SKM-1 (cell line): ENCODE measurements at regions not wholly inside any gene's neighbourhood (a gene's known extent, or its start where the extent isn't known, plus 50 kb on each side); places are given as distances from the start of the nearest gene placed in this dataset.
"Not testable (repeated sequence)": the region's sequence is repeated elsewhere in the genome, so short reads cannot be mapped to it uniquely, and the experiment has no call there.

Experiments used
- DNase-seq: peaks from one replicate; lab custom pipeline; 2025; ENCODE audit not compliant: unreplicated experiment; lab: John Stamatoyannopoulos, UW

DNA sequence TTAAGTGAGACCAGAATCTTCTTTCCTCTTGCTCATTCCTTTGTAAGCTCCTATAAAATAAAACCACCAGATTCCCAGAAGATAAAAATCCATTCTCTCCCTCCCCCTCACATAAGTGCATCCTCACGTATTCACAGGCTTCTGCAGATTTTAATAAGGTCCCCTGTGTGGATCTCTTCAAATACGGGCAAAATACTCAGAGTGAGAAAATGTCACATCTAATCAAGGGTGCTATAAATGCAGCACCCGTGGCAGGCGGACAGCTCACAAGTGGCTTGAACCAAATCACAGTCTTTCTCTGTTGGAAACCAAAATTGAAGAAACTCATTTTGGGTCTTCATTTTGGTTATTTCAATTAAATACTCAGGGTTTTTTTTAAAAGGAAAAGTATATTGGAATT is 212.9 kb upstream of the CMC1 start:
- no peak for DNase-seq

DNA sequence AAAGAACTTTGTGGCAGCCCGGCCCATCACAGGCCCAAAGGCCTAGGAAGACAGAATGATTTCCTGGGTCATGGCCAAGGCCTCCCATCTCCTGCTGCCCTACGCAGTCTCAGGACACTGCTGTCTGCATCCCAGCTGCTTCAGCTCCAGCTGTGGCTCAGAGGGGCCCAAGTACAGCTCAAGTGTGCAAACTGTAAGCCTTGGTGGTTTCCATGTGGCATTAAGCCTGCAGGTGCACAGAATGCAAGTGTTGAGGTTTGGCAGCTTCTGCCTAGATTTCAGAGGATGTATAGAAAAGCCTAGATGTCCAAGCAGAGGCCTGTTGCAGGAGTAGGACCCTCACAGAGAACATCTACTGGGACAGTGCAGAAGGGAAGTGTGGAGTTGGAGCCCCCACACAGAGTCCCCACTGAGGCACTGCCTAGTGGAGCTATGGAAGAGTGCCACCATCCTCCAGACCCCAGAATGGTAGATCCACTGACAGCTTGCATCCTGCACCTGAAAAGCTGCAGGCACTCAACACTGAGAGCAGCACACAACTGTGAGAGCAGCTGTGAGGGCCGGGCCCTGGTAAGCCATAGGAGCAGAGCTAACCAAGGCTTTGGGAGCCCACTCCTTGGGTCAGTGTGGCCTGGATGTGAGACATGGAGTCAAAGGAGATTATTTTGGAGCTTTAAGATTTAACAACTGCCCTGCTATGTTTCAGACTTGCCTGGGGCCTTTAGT is 208.2 kb upstream of the CMC1 start:
- DNase-seq, result no peak

DNA sequence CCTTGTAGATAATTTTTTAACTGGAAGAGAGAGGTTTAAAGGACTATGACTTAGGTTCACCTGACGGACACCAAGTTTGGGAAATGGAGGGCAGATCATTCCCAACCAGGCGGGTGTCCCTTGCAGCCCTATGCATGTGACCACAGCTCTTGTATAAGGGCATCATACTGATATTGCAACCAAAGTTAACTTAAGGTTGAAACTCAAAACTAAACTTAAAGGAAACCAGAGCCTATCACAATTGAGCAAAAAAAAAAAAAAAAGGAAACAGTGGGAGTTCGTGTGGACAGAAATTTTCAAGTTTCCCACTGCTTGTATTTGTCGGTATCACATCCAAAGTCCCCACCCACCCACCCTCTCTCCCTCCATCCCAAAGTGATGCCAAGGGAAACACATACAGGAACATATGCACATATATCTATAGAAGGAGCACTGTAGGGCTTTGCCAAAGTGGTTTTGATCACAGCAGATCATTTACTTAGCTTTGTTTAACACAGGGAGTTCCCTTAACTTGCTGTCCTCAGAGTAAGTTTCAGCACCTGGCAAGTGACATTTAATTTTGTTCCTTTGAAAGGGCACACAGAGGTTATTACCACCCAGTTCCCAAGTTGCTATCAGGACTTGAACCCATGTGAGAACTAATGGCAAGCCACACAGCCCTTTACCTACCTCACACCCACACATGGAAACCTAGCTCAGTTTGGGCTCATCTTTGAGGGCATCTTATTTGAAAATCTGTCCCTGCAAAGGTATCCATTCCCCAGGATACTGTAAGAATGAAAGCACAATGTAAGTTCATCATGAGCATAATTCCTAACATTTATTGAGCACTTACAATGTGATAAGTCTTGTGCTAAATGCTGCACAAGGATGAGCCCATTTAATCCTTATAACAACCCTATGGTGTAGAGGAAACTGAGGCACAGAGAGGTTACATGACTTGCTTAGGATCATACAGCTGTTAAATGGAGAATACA is 204.5 kb upstream of the CMC1 start:
- no peak for DNase-seq

DNA sequence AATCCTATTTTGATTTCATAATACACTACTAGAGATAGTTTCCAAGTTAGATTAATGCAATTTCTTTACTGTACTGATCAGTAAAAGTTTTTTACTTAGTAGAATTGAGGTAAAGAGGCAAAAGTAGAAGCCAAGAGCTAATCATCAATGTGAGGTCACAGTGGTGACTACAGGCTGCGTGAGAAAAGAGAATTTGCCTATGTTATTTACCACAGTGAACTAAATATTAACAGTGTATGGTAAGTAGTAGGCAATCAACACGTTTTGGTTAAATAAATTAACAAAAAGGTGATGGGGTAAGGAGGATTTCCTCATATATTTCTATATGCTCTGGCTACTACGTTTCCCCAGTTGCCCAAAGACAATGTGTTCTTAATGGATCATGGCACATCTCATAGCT is 202.2 kb upstream of the CMC1 start:
- DNase-seq, result no peak

DNA sequence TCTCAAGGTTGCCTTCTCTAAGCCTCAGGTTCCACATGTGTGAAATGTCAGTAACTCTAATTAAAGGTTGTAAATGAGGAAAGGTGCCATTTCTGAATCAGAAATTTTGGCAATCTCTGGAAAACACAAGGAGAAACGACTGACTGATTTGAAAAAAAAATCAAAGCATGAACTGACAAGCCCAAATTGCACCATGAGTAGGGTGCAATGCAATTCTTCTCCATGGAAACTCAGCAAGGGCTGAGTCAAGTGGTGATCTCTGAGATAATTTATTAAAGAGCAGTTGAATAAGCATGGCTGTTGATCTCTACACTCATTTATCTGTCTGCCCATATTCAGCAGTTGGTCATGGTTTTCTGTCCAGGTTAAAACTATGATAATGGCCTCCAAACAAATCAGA is 201.6 kb upstream of the CMC1 start:
- no peak for DNase-seq

DNA sequence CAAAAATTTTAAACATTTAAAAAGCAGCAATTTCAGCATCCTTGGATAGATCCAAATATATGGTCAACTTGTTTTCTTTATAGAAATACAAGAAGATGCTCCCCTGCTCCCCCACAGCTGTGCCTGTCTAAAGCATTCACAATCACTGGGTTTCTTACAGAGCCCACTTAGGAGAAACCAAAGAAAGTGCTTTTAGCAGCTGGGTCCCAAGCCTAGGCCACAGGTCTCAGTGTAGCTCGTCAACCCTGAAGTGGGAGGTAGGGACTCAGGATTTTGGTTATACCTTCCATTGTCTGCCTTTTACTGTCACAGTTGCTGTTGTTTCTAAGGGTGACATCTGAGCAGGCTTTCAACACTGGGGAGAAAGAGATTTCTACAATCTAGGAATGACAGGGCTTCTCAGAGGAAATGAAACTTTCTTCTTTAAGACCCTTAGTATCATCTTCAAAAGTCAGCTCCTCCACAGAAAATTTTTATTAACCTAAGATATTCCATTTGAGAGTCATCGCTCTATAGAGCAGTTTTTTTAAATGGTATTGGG is 199.3 kb upstream of the CMC1 start:
- DNase-seq, result no peak

DNA sequence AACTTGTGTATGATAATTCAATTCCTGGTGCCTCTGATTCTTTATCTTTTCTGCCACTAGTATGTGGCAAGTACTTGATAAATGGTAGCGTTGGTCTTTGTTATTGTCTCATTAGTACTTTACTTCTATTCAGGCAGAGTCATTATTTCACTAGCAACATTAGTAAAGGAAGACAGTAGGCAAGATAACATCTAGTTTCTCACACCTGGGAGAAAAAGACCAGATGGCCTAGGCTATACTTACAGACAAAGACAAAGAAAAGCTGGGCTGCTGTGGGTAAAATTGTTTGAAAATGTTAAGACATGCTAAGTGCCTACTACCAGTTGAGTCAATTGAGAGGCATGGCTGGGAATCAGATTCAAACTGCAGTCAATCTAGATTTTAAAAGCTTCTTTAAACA is 198.7 kb upstream of the CMC1 start:
- DNase-seq, result no peak

DNA sequence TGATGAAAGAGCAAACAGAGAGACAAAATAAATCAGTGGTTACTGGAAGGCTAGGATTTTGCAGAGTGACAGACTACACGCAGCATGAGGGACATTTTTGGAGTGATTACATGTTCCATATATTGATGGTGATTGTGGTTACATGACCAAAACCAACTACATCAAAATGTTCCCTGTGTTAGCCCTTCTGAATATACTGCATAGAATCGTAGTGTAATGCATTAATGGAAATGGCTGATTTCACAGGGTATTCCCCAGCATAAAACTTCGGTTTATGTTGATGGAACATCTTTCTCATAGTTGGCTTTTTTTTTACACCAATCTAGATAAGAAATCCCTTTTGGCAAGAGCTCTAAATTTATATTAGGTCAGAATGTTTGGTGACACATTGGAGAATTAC is 191.3 kb upstream of the CMC1 start:
- DNase-seq, result no peak

DNA sequence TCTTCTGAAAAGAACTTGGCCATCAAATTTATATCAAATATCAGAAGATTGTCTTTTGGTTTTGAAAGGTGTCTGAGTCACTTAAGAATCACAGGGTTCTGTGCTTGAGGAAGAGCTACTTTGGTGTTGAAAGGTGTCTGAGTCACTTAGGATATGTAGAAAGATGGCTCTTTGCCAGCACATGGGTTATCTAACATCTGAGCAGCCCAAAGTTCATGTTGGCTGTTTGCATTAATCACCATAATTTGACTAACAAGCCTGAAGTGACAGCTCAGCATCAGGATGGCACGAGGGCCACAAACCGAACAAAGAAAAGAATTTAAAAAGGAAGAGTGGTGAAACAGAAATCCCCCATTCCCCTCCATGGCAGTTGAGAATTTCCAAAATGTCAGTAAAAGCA is 190.5 kb upstream of the CMC1 start:
- DNase-seq, result no peak

DNA sequence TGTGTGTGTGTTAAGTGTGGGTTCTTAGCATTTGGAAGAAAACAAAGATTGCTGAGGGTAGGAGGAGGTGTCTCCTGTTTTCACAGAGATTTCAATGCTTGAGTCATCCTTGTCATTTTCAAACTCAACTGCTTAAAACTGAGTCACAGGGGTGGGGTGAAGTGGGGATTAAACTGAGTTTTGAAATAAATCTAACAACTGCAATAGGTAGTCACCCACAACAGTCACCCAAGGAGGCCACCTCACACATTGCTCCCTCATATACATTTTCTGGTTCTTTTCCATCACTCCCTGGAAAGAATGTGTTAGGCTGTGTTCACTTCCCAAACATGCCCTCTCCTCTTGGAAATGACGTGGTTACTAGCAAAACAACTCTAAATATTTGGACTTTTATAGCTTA is 187.7 kb upstream of the CMC1 start:
- no peak for DNase-seq

DNA sequence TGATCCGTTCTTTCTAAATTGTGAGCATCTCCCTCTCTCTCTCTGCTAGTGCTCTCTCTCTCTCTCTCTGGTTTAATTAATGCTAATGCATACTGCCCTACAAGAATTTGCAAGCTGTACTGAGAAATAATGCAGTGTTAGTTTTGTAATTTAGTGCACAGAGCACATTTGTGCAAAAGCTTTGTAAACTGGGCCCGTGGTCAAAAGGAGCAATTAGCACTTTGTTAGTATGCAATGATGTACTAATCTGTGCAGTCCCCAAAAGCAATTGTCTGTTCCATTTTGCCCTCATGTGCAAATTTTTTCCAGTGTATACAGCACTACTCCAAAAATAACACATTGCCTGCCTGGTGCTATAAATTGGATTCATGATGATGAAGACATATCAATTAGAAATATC is 184.6 kb upstream of the CMC1 start:
- no peak for DNase-seq

DNA sequence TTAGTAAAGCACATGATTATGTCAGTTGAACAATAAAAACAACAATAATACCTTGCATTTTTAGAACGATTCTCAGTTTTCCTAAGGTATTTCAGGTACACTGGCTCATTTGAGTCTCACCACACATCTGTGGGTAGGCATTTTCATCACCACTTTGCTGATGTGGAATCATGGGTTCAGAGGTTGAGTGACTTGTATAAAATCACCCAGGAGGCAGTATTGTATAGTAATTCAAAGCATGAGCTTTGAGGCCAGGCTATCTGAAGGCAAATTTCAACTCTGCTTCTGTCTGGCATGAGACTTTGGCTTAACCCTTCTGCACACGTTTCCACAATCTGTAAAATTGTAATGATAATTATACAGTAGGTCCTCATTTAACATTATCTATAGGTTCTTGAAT is 183.9 kb upstream of the CMC1 start:
- DNase-seq, result no peak

DNA sequence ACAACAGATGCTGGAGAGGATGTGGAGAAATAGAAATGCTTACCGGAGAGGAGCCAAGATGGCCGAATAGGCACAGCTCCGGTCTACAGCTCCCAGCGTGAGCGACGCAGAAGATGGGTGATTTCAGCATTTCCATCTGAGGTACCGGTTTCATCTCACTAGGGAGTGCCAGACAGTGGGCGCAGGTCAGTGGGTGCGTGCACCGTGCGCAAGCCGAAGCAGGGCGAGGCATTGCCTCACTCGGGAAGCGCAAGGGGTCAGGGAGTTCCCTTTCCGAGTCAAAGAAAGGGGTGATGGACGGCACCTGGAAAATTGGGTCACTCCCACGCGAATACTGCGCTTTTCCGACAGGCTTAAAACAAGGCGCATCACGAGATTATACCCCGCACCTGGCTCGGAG is 182.2 kb upstream of the CMC1 start:
- DNase-seq, result not testable (repeated sequence)

DNA sequence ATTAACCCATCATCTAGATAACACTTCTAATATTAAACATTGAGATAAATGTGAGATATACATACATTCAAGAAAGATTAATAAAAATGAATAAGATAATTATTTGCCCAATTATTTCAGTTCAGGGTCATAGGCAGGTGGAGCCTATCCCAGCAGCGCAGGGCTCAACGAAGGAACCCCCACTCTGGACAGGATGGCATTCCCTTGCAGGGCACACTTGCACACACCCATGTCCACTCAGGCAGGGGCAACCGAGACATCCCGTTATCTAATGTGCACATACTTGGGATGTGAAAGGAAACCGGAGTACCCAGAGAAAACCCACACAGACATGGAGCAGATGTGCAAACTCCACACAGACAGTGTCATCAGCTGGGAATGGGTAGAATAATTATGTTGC is 175.4 kb upstream of the CMC1 start:
- DNase-seq, result no peak

DNA sequence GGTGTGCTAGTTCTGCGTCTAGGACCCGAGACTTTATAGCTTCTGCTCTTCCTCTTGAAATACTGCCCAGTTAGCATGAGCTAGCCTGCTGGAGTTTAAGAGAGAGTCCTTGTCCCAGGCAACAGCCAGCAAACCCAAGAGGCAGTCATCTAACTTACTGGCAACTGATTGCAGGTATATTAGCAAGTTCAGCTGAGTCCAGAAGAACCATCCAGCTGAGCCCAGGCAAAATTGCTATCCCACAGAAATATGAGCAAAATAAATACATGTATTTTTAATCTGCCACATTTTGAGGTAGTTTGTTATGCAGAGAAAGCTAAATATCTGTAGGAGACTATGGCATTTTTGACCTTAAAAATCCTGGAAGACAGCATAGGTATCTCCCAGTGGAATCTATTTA is 174.4 kb upstream of the CMC1 start:
- DNase-seq, result no peak

DNA sequence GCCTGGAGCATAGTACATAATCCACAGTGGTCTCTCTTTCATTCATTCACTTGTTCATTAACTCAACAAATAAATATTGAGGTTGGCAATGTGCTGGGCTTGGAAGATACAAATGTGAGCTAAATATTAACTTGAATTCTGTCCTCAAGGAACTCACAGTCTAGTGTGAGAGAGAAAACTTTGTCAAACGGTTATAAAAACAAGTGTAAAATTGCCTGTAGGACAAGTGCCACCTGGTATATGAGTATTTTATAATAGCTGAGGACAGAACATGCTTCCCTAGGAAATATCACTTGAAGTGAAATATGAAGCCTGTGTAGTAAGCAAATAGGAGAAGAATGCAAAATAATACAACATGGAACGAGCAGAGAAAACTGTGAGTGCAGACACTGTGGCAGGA is 173.1 kb upstream of the CMC1 start:
- DNase-seq, result no peak

DNA sequence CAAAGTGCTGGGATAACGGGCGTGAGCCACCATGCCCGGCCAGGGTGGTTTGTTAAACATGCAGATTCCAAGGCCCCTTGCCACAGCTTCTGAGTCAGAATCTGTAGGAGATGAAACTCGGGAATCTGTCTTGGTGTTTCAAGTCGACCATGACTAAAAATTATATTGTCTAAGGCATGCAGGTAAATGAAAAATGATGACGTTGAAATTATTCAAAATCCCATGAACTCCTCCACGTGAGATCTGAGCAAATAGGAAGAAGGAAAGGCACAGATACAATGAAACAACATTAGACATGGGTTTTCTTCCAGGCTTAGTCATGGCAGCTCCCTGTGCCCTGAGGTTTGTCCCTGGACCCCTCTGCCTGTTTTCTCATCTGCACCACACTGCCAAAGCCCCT is 172.0 kb upstream of the CMC1 start:
- no peak for DNase-seq

DNA sequence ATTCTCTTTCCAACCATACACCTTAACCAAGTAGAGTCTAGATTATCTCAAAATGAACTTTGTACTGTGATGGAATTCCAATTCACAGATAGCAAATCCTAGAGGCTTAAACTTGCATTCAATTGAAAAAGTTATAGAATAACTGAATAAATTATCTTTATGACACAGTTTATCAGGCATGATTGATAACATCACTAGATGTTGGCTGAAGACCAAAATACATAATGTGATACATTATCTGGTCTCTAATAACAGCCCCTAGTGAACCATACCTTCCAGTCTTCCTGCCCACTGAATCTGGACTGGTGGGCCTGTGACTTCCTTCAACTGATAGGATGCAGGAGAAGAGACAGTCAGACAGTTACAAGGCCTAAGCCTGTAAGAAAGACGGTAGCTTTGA is 165.2 kb upstream of the CMC1 start:
- no peak for DNase-seq

DNA sequence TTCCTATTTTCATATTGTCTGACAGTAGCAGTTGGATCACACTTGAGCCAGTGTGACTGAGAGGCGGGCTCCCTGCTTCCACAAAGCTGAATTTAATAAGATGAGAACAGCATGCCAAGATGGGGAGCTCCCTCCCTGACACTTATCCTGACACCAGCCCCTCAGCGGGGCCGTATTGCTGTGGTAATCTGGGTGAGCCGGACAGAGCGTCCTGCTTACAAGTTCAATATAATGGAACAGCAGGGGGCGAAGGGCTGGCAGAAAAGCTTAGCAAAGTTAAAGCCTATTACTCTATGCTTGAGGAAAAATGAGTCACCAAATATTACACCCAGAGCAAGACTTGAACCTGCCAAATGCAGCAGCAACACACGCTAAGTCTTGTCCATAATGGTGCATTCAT is 163.8 kb upstream of the CMC1 start:
- DNase-seq, result no peak

DNA sequence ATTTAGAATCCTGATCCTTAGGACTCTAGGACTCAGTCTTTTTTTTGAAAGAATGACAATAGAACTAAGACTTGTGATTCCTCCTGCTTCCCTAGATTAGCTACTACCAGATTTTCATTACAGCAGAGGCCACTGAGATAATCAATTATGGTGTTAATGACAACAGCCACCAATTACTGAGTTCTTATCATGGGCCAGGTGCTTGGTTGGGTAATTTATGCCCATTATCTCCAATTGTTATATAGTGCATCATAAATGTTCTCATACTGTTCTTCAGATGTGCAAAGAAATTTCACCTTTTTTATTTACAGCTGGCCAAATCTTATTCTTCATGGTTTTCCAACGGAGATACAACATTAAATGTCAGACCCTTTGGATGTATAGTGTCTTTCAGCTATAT is 162.9 kb upstream of the CMC1 start:
- DNase-seq, result no peak

DNA sequence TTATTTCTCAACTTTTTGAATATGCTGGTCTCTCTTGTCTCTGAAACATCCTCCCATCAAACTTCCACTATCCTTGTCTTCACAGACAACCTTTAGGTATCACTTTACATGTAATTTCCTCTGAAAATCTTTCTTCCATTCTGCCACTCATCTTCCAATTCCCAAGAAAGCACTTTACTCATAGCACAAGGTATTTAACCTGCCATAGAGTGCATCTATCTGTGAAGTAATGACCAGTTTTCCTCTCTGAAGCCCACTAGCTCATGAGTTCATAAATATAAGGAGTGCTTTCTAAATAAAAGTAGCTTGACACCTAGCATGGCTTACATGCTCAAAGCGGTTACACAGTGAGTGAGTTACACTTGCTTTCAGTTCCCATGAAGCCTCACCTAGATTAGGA is 160.7 kb upstream of the CMC1 start:
- DNase-seq, result no peak

DNA sequence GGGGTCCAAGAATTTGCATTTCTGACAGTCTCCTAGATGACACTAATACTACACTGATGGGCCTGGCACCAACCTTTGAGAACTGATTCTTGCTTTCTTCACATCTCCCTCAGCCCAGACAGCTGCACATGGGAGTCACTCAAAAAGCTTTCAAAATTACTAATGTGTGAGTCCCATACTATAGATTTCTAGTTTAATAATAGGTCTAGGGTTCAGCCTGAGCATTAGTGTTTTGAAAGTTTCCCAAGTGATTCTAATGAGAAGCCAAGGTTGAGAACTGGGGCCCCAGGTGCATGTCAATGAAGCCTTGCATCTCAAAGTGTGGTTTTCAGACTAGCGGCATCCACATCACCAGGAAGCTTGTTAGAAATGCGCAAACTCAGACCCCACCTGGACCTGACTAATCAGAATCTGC is 159.9 kb upstream of the CMC1 start:
- no peak for DNase-seq
